SK-N-MC (cell line): ENCODE measurements at regions not wholly inside any gene's neighbourhood (a gene's known extent, or its start where the extent isn't known, plus 50 kb on each side); places are given as distances from the start of the nearest gene placed in this dataset.

Source experiments
- EZH2 ChIP-seq: fragments of 200-600 bp; sonication (generic); IDR thresholded peaks from one replicate; pipeline ENCODE4 v1.6.1; 2017; ENCODE audit warnings: antibody characterized with exemption
- FOXP2 ChIP-seq: optimal IDR thresholded peaks from 2 replicates; pipeline ENCODE3; 2011; ENCODE audit warnings: mild to moderate bottlenecking, moderate library complexity; ENCODE audit not compliant: insufficient read depth; ENCODE audit errors: extremely low read length, control extremely low read depth
- POLR2AphosphoS5 ChIP-seq: IDR thresholded peaks from 2 replicates; pipeline ENCODE4 v1.6.1; 2012; ENCODE audit warnings: mild to moderate bottlenecking, low read depth, low read length, borderline replicate concordance

- TF ChIP-seq EZH2: no peak
- no peak for TF ChIP-seq POLR2AphosphoS5
- no peak for TF ChIP-seq FOXP2
Observed at GRCh38 chr3:150221904-150222523, 186.1 kb upstream of the TSC22D2 start.
